CD4-positive, CD25-positive, alpha-beta regulatory T cell (primary cell): ENCODE measurements at regions not wholly inside any gene's neighbourhood (a gene's known extent, or its start where the extent isn't known, plus 50 kb on each side); places are given as distances from the start of the nearest gene placed in this dataset.

Source experiments
- ATAC-seq, 2 donors: fragments of 150-1000 bp; cut with Tn5 transposase; one replicate each; pipeline ENCODE4 v1.10.0; 2021; ENCODE audit warnings: low read depth in 2 of 2, moderate number of reproducible peaks in 2 of 2, moderate library complexity in 1 of 2
- DNase-seq, 3 donors: peaks; one replicate each; pipeline versions ENCODE4 v3.0.0 to v3.0.0-alpha.2; 2012 to 2022; ENCODE audit warnings: mixed read lengths in 1 of 3
- H3K27ac ChIP-seq: one replicate; pipeline ENCODE4 v1.7.0; 2013; ENCODE audit warnings: mild to moderate bottlenecking, low read length; ENCODE audit not compliant: insufficient read depth, poor library complexity, severe bottlenecking
- H3K27me3 ChIP-seq: one replicate; pipeline ENCODE4 v1.7.0; 2013; ENCODE audit warnings: low read length; ENCODE audit not compliant: control insufficient read depth, insufficient read depth
- H3K36me3 ChIP-seq: one replicate; pipeline ENCODE4 v1.7.0; 2013; ENCODE audit warnings: mild to moderate bottlenecking, low read length, moderate library complexity; ENCODE audit not compliant: control insufficient read depth, insufficient read depth
- H3K4me1 ChIP-seq: 2 replicates; pipeline ENCODE4 v1.7.0; 2013; ENCODE audit warnings: mild to moderate bottlenecking, low read length; ENCODE audit not compliant: insufficient read depth, control insufficient read depth, poor library complexity, severe bottlenecking
- H3K4me3 ChIP-seq: one replicate; pipeline ENCODE4 v1.7.0; 2013; ENCODE audit warnings: low read depth, mild to moderate bottlenecking, low read length, moderate library complexity
- H3K9me3 ChIP-seq, 2 experiments: 1 replicate in 1 of 2; 2 replicates in 1 of 2; pipeline ENCODE4 v1.7.0; 2013; ENCODE audit warnings: low read length in 2 of 2, mild to moderate bottlenecking in 1 of 2, moderate library complexity in 1 of 2; ENCODE audit not compliant: control insufficient read depth in 2 of 2
- H3K27ac Mint-ChIP-seq, 3 donors: one replicate each; pipeline ENCODE4 v1.8.0; 2020 to 2022; ENCODE audit warnings: mild to moderate bottlenecking in 3 of 3, mixed read lengths in 3 of 3, moderate library complexity in 2 of 3
- H3K27me3 Mint-ChIP-seq: one replicate; pipeline ENCODE4 v1.8.0; 2022; ENCODE audit warnings: mild to moderate bottlenecking, mixed read lengths
- H3K36me3 Mint-ChIP-seq: one replicate; pipeline ENCODE4 v1.8.0; 2020; ENCODE audit warnings: mixed read lengths
- H3K4me1 Mint-ChIP-seq, 4 donors: one replicate each; pipeline ENCODE4 v1.8.0; 2020 to 2022; ENCODE audit warnings: mixed read lengths in 4 of 4, mild to moderate bottlenecking in 1 of 4
- H3K4me3 Mint-ChIP-seq, 4 donors: one replicate each; pipeline ENCODE4 v1.8.0; 2020 to 2022; ENCODE audit warnings: mild to moderate bottlenecking in 4 of 4, mixed read lengths in 4 of 4, moderate library complexity in 3 of 4
- H3K9me3 Mint-ChIP-seq, 7 donors: one replicate each; pipeline ENCODE4 v1.8.0; 2020 to 2022; ENCODE audit warnings: mixed read lengths in 7 of 7, mild to moderate bottlenecking in 3 of 7, moderate library complexity in 2 of 7

- Mint-ChIP-seq H3K4me3 (no peak overlapping the region), H3K4me1 (no peaks in the 10 kb centered on the region), H3K27me3 (no peaks in the 10 kb centered on the region), H3K27ac (no peak overlapping the region), H3K9me3 (peaks cover 0 to 3% (median 0%) of the 10 kb centered on the region in 7 donors), H3K36me3 (no peaks in the 10 kb centered on the region)
- DNase-seq = no peak
- no peak for ATAC-seq
- H3K4me3 ChIP-seq = no peak overlapping the region
- H3K27ac ChIP-seq = no peak overlapping the region
- no peaks in the 10 kb centered on the region for H3K27me3 ChIP-seq
- no peaks in the 10 kb centered on the region for H3K9me3 ChIP-seq
- no peaks in the 10 kb centered on the region for H3K36me3 ChIP-seq
- H3K4me1 ChIP-seq = no peaks in the 10 kb centered on the region
Measured at GRCh38 chr15:96435022-96435421, 104.5 kb downstream of the NR2F2 start.

GRCh38 chr15:96435841-96436240 is 105.3 kb downstream of the NR2F2 start:
- peaks cover 0 to 3% (median 0%) of the 10 kb centered on the region in 7 donors for H3K9me3 Mint-ChIP-seq
- Histone ChIP-seq H3K4me1 (no peaks in the 10 kb centered on the region), H3K9me3 (no peaks in the 10 kb centered on the region), H3K27ac (no peak overlapping the region), H3K36me3 (no peaks in the 10 kb centered on the region), H3K4me3 (no peak overlapping the region), H3K27me3 (no peaks in the 10 kb centered on the region)
- no peak for ATAC-seq
- no peaks in the 10 kb centered on the region for H3K36me3 Mint-ChIP-seq
- no peak for DNase-seq
- H3K27me3 Mint-ChIP-seq = no peaks in the 10 kb centered on the region
- no peak overlapping the region for H3K4me3 Mint-ChIP-seq
- H3K4me1 Mint-ChIP-seq = no peaks in the 10 kb centered on the region
- no peak overlapping the region for H3K27ac Mint-ChIP-seq

- Mint-ChIP-seq H3K27ac (no peak overlapping the region), H3K27me3 (no peaks in the 10 kb centered on the region), H3K4me1 (no peaks in the 10 kb centered on the region), H3K36me3 (no peaks in the 10 kb centered on the region), H3K4me3 (no peak overlapping the region), H3K9me3 (peaks cover 0 to 6% (median 4%) of the 10 kb centered on the region in 7 donors)
- H3K27me3 ChIP-seq = no peaks in the 10 kb centered on the region
- no peaks in the 10 kb centered on the region for H3K4me1 ChIP-seq
- H3K4me3 ChIP-seq = no peak overlapping the region
- DNase-seq (no peak), ATAC-seq (no peak)
- H3K36me3 ChIP-seq = no peaks in the 10 kb centered on the region
- H3K9me3 ChIP-seq = no peaks in the 10 kb centered on the region
- H3K27ac ChIP-seq = no peak overlapping the region
Measured at GRCh38 chr15:96440978-96441377, 110.5 kb downstream of the NR2F2 start.

- H3K27ac ChIP-seq = no peak overlapping the region
- peaks cover 0 to 5% (median 3%) of the 10 kb centered on the region in 7 donors for H3K9me3 Mint-ChIP-seq
- H3K27me3 ChIP-seq = no peaks in the 10 kb centered on the region
- H3K9me3 ChIP-seq = no peaks in the 10 kb centered on the region
- H3K4me1 ChIP-seq = no peaks in the 10 kb centered on the region
- no peak overlapping the region for H3K27ac Mint-ChIP-seq
- no peak overlapping the region for H3K4me3 Mint-ChIP-seq
- no peaks in the 10 kb centered on the region for H3K36me3 ChIP-seq
- DNase-seq (no peak), ATAC-seq (no peak)
- no peaks in the 10 kb centered on the region for H3K4me1 Mint-ChIP-seq
- no peaks in the 10 kb centered on the region for H3K36me3 Mint-ChIP-seq
- H3K4me3 ChIP-seq = no peak overlapping the region
- no peaks in the 10 kb centered on the region for H3K27me3 Mint-ChIP-seq
Measured at GRCh38 chr15:96442076-96442475, 111.6 kb downstream of the NR2F2 start.

GRCh38 chr15:96444865-96445264 is 114.4 kb downstream of the NR2F2 start:
- H3K36me3 ChIP-seq = no peaks in the 10 kb centered on the region
- no peaks in the 10 kb centered on the region for H3K4me1 Mint-ChIP-seq
- DNase-seq (no peak), ATAC-seq (no peak)
- H3K27me3 Mint-ChIP-seq = no peaks in the 10 kb centered on the region
- no peaks in the 10 kb centered on the region for H3K27me3 ChIP-seq
- no peak overlapping the region for H3K4me3 ChIP-seq
- H3K4me3 Mint-ChIP-seq = no peak overlapping the region
- peaks cover 0 to 5% (median 3%) of the 10 kb centered on the region in 7 donors for H3K9me3 Mint-ChIP-seq
- H3K27ac Mint-ChIP-seq = no peak overlapping the region
- H3K4me1 ChIP-seq = no peaks in the 10 kb centered on the region
- no peaks in the 10 kb centered on the region for H3K9me3 ChIP-seq
- H3K27ac ChIP-seq = no peak overlapping the region
- H3K36me3 Mint-ChIP-seq = no peaks in the 10 kb centered on the region

- Mint-ChIP-seq H3K27ac (no peak overlapping the region), H3K4me1 (no peaks in the 10 kb centered on the region), H3K27me3 (no peaks in the 10 kb centered on the region), H3K4me3 (no peak overlapping the region), H3K36me3 (no peaks in the 10 kb centered on the region), H3K9me3 (peaks cover 0 to 3% (median 1%) of the 10 kb centered on the region in 7 donors)
- Histone ChIP-seq H3K4me3 (no peak overlapping the region), H3K36me3 (no peaks in the 10 kb centered on the region), H3K4me1 (no peaks in the 10 kb centered on the region), H3K9me3 (no peaks in the 10 kb centered on the region), H3K27me3 (no peaks in the 10 kb centered on the region), H3K27ac (no peak overlapping the region)
- no peak for DNase-seq
- ATAC-seq = no peak
Measured at GRCh38 chr15:96448923-96449322, 118.4 kb downstream of the NR2F2 start.

- Mint-ChIP-seq H3K4me3 (no peak overlapping the region), H3K27me3 (no peaks in the 10 kb centered on the region), H3K36me3 (no peaks in the 10 kb centered on the region), H3K27ac (no peak overlapping the region), H3K4me1 (no peaks in the 10 kb centered on the region), H3K9me3 (peaks cover 0 to 4% (median 4%) of the 10 kb centered on the region in 7 donors)
- DNase-seq = no peak
- Histone ChIP-seq H3K4me3 (no peak overlapping the region), H3K4me1 (no peaks in the 10 kb centered on the region), H3K27ac (no peak overlapping the region), H3K9me3 (no peaks in the 10 kb centered on the region), H3K27me3 (no peaks in the 10 kb centered on the region), H3K36me3 (no peaks in the 10 kb centered on the region)
- ATAC-seq = no peak
Measured at GRCh38 chr15:96457841-96458240, 127.3 kb downstream of the NR2F2 start.

GRCh38 chr15:96460106-96460505 is 129.6 kb downstream of the NR2F2 start:
- no peaks in the 10 kb centered on the region for H3K4me1 ChIP-seq
- Mint-ChIP-seq H3K27me3 (no peaks in the 10 kb centered on the region), H3K27ac (no peak overlapping the region), H3K36me3 (no peaks in the 10 kb centered on the region), H3K4me1 (no peaks in the 10 kb centered on the region), H3K4me3 (no peak overlapping the region), H3K9me3 (peaks cover 0 to 4% (median 4%) of the 10 kb centered on the region in 7 donors)
- H3K9me3 ChIP-seq = no peaks in the 10 kb centered on the region
- no peaks in the 10 kb centered on the region for H3K27me3 ChIP-seq
- no peak overlapping the region for H3K4me3 ChIP-seq
- no peak for DNase-seq
- H3K36me3 ChIP-seq = no peaks in the 10 kb centered on the region
- H3K27ac ChIP-seq = no peak overlapping the region
- no peak for ATAC-seq
